Mesenchymal stem cell (in vitro differentiated cells and primary cell): ENCODE measurements at regions not wholly inside any gene's neighbourhood (a gene's known extent, or its start where the extent isn't known, plus 50 kb on each side); places are given as distances from the start of the nearest gene placed in this dataset.

Source experiments
- DNase-seq: peaks from one replicate; pipeline ENCODE4 v3.0.0-alpha.2; 2013
- H2AFZ ChIP-seq: one replicate; pipeline ENCODE4 v1.6.1; 2013; ENCODE audit warnings: low read depth, mild to moderate bottlenecking, control low read depth, inconsistent platforms, low read length, moderate library complexity
- H2AK5ac ChIP-seq: 2 replicates; pipeline ENCODE4 v1.6.1; 2013; ENCODE audit warnings: low read length, moderate library complexity, mild to moderate bottlenecking, inconsistent platforms; ENCODE audit not compliant: severe bottlenecking
- H2BK120ac ChIP-seq: one replicate; pipeline ENCODE4 v1.6.1; 2013; ENCODE audit warnings: low read depth, mild to moderate bottlenecking, inconsistent platforms, low read length, moderate library complexity
- H2BK12ac ChIP-seq, 2 experiments: one replicate each; pipeline ENCODE4 v1.6.1; 2013; ENCODE audit warnings: inconsistent platforms in 2 of 2, low read length in 2 of 2, mild to moderate bottlenecking in 2 of 2, moderate library complexity in 2 of 2, control low read depth in 1 of 2
- H2BK15ac ChIP-seq: one replicate; pipeline ENCODE4 v1.6.1; 2013; ENCODE audit warnings: mild to moderate bottlenecking, low read depth, inconsistent platforms; ENCODE audit not compliant: poor library complexity, severe bottlenecking
- H2BK5ac ChIP-seq: 2 replicates; pipeline ENCODE4 v1.6.1; 2013; ENCODE audit warnings: low read depth, mild to moderate bottlenecking, low read length, control low read depth, inconsistent platforms; ENCODE audit not compliant: poor library complexity, severe bottlenecking
- H3K14ac ChIP-seq, 2 experiments: one replicate each; pipeline ENCODE4 v1.6.1; 2013; ENCODE audit warnings: inconsistent platforms in 2 of 2, low read length in 2 of 2, control low read depth in 1 of 2, mild to moderate bottlenecking in 1 of 2, moderate library complexity in 1 of 2
- H3K18ac ChIP-seq, 2 experiments: one replicate each; pipeline ENCODE4 v1.6.1; 2013; ENCODE audit warnings: inconsistent platforms in 2 of 2, low read length in 2 of 2, control low read depth in 1 of 2, low read depth in 1 of 2, mild to moderate bottlenecking in 1 of 2
- H3K23ac ChIP-seq, 2 experiments: one replicate each; pipeline ENCODE4 v1.6.1; 2013; ENCODE audit warnings: inconsistent platforms in 2 of 2, low read length in 2 of 2, mild to moderate bottlenecking in 2 of 2, moderate library complexity in 2 of 2, control low read depth in 1 of 2
- H3K27ac ChIP-seq: 2 replicates; pipeline ENCODE4 v1.5.1; 2013; ENCODE audit warnings: mild to moderate bottlenecking, moderate library complexity, low read length, control low read depth, inconsistent platforms; ENCODE audit not compliant: poor library complexity, severe bottlenecking
- H3K27me3 ChIP-seq, 2 experiments: 2 replicates each; pipeline versions ENCODE4 v1.6.1 to v1.7.0; 2013; ENCODE audit warnings: low read length in 2 of 2, mild to moderate bottlenecking in 2 of 2, moderate library complexity in 2 of 2, control low read depth in 1 of 2, inconsistent platforms in 1 of 2; ENCODE audit not compliant: control insufficient read depth in 1 of 2, insufficient read depth in 1 of 2
- H3K36me3 ChIP-seq, 2 experiments: 2 replicates each; pipeline versions ENCODE4 v1.6.1 to v1.7.0; 2013; ENCODE audit warnings: low read length in 2 of 2, control low read depth in 1 of 2, inconsistent platforms in 1 of 2, low read depth in 1 of 2, mild to moderate bottlenecking in 1 of 2; ENCODE audit not compliant: insufficient read depth in 2 of 2, control insufficient read depth in 1 of 2
- H3K4ac ChIP-seq, 2 experiments: one replicate each; pipeline ENCODE4 v1.6.1; 2013; ENCODE audit warnings: inconsistent platforms in 2 of 2, low read length in 2 of 2, mild to moderate bottlenecking in 2 of 2, moderate library complexity in 2 of 2, control low read depth in 1 of 2, low read depth in 1 of 2
- H3K4me1 ChIP-seq: 2 replicates; pipeline ENCODE4 v1.6.1; 2013; ENCODE audit warnings: low read depth, low read length, control low read depth; ENCODE audit not compliant: control insufficient read depth, insufficient read depth
- H3K4me2 ChIP-seq: 2 replicates; pipeline ENCODE4 v1.6.1; 2013; ENCODE audit warnings: low read length, mild to moderate bottlenecking, inconsistent platforms; ENCODE audit not compliant: poor library complexity, severe bottlenecking
- H3K4me3 ChIP-seq, 2 experiments: 2 replicates each; pipeline versions ENCODE4 v1.5.1 to v1.7.0; 2013; ENCODE audit warnings: low read length in 2 of 2, mild to moderate bottlenecking in 2 of 2, control low read depth in 1 of 2, low read depth in 1 of 2; ENCODE audit not compliant: insufficient read depth in 1 of 2
- H3K79me1 ChIP-seq: replicated peaks from 2 replicates; pipeline ENCODE4 v1.6.1; 2013; ENCODE audit warnings: mild to moderate bottlenecking, control low read depth, low read length, inconsistent platforms; ENCODE audit not compliant: poor library complexity, severe bottlenecking
- H3K9ac ChIP-seq: 2 replicates; pipeline ENCODE4 v1.7.0; 2013; ENCODE audit warnings: mild to moderate bottlenecking, low read length, moderate library complexity
- H3K9me3 ChIP-seq: 2 replicates; pipeline ENCODE4 v1.7.0; 2013; ENCODE audit warnings: mild to moderate bottlenecking, low read length; ENCODE audit not compliant: control insufficient read depth
- H4K8ac ChIP-seq: one replicate; pipeline ENCODE4 v1.6.1; 2013; ENCODE audit warnings: inconsistent platforms, mild to moderate bottlenecking, low read length, moderate library complexity
- H4K91ac ChIP-seq: one replicate; pipeline ENCODE4 v1.6.1; 2013; ENCODE audit warnings: mild to moderate bottlenecking, low read length, inconsistent platforms
- WGBS: methylation state at CpG from one replicate; pipeline ENCODE4 v1.1.7; 2013; ENCODE audit warnings: mixed read lengths; 5-methylcytosine and 5-hydroxymethylcytosine counted together

- Histone ChIP-seq H3K4me1 (no peaks in the 10 kb centered on the region), H3K4me2 (no peak overlapping the region), H3K18ac (no peak overlapping the region), H3K23ac (peak overlapping the region in 1 of 2 experiments; percentile 46), H4K8ac (no peak overlapping the region), H3K9me3 (no peaks in the 10 kb centered on the region), H2BK15ac (no peak overlapping the region), H3K14ac (no peak overlapping the region), H2BK12ac (no peak overlapping the region), H3K4me3 (no peak overlapping the region), H2AK5ac (no peak overlapping the region), H3K27me3 (peaks cover 67 to 69% of the 10 kb centered on the region in 2 experiments), H2AFZ (no peak overlapping the region), H4K91ac (no peak overlapping the region), H2BK5ac (no peak overlapping the region), H3K79me1 (no peaks in the 10 kb centered on the region), H3K9ac (no peak overlapping the region), H3K4ac (no peak overlapping the region), H3K36me3 (no peaks in the 10 kb centered on the region), H2BK120ac (no peak overlapping the region), H3K27ac (no peak overlapping the region)
- 76% methylated on average over 9 of the region's 9 CpGs for WGBS
- DNase-seq: no peak
These were observed 111.2 kb upstream of the ALX4 start for GRCh38 chr11:44421090-44421675.

GRCh38 chr11:44423289-44423688, 113.3 kb upstream of the ALX4 start:
- H3K14ac ChIP-seq: no peak overlapping the region
- H4K8ac ChIP-seq: no peak overlapping the region
- no peak overlapping the region for H3K27ac ChIP-seq
- no peak overlapping the region for H2AFZ ChIP-seq
- H3K4me2 ChIP-seq: no peak overlapping the region
- H3K9me3 ChIP-seq: no peaks in the 10 kb centered on the region
- no peak overlapping the region for H3K9ac ChIP-seq
- H2BK120ac ChIP-seq: no peak overlapping the region
- 92% methylated on average over 5 of the region's 5 CpGs for WGBS
- H3K27me3 ChIP-seq: peaks cover 81 to 88% of the 10 kb centered on the region in 2 experiments
- H3K4me3 ChIP-seq: no peak overlapping the region
- H3K79me1 ChIP-seq: no peaks in the 10 kb centered on the region
- H3K4ac ChIP-seq: no peak overlapping the region
- no peak for DNase-seq
- H2BK15ac ChIP-seq: no peak overlapping the region
- no peak overlapping the region for H2BK12ac ChIP-seq
- H3K23ac ChIP-seq: no peak overlapping the region
- no peaks in the 10 kb centered on the region for H3K4me1 ChIP-seq
- H3K18ac ChIP-seq: no peak overlapping the region
- H2BK5ac ChIP-seq: no peak overlapping the region
- H2AK5ac ChIP-seq: no peak overlapping the region
- H4K91ac ChIP-seq: no peak overlapping the region
- no peaks in the 10 kb centered on the region for H3K36me3 ChIP-seq

GRCh38 chr11:44424841-44425240, 114.9 kb upstream of the ALX4 start:
- H2BK5ac ChIP-seq: no peak overlapping the region
- DNase-seq: no peak
- no peak overlapping the region for H3K4me2 ChIP-seq
- no peak overlapping the region for H4K8ac ChIP-seq
- WGBS: no CpG with 5 or more reads among the region's 4 CpGs
- H2AK5ac ChIP-seq: no peak overlapping the region
- no peaks in the 10 kb centered on the region for H3K4me1 ChIP-seq
- H2BK12ac ChIP-seq: no peak overlapping the region
- H2BK120ac ChIP-seq: no peak overlapping the region
- H3K79me1 ChIP-seq: no peaks in the 10 kb centered on the region
- H3K27me3 ChIP-seq: peaks cover 75 to 92% of the 10 kb centered on the region in 2 experiments
- H2AFZ ChIP-seq: no peak overlapping the region
- no peak overlapping the region for H2BK15ac ChIP-seq
- no peak overlapping the region for H3K9ac ChIP-seq
- no peak overlapping the region for H3K4ac ChIP-seq
- H3K23ac ChIP-seq: no peak overlapping the region
- no peaks in the 10 kb centered on the region for H3K36me3 ChIP-seq
- no peak overlapping the region for H3K18ac ChIP-seq
- H3K14ac ChIP-seq: no peak overlapping the region
- no peaks in the 10 kb centered on the region for H3K9me3 ChIP-seq
- no peak overlapping the region for H3K27ac ChIP-seq
- no peak overlapping the region for H4K91ac ChIP-seq
- H3K4me3 ChIP-seq: no peak overlapping the region

GRCh38 chr11:44426119-44426518, 116.2 kb upstream of the ALX4 start:
- Histone ChIP-seq H3K4me1 (no peaks in the 10 kb centered on the region), H3K18ac (no peak overlapping the region), H3K4ac (no peak overlapping the region), H4K91ac (no peak overlapping the region), H3K4me2 (no peak overlapping the region), H4K8ac (no peak overlapping the region), H3K27ac (no peak overlapping the region), H3K9me3 (no peaks in the 10 kb centered on the region), H3K79me1 (no peaks in the 10 kb centered on the region), H2BK15ac (no peak overlapping the region), H3K36me3 (no peaks in the 10 kb centered on the region), H2BK120ac (no peak overlapping the region), H2BK5ac (no peak overlapping the region), H3K9ac (no peak overlapping the region), H3K14ac (no peak overlapping the region), H3K23ac (no peak overlapping the region), H3K27me3 (peaks cover 64 to 87% of the 10 kb centered on the region in 2 experiments), H3K4me3 (no peak overlapping the region), H2BK12ac (no peak overlapping the region), H2AFZ (no peak overlapping the region), H2AK5ac (no peak overlapping the region)
- 85% methylated on average over 8 of the region's 8 CpGs for WGBS
- DNase-seq: no peak
